ENCODE measurements at regions not wholly inside any gene's neighbourhood (a gene's known extent, or its start where the extent isn't known, plus 50 kb on each side); places are given as distances from the start of the nearest gene placed in this dataset.

DNA sequence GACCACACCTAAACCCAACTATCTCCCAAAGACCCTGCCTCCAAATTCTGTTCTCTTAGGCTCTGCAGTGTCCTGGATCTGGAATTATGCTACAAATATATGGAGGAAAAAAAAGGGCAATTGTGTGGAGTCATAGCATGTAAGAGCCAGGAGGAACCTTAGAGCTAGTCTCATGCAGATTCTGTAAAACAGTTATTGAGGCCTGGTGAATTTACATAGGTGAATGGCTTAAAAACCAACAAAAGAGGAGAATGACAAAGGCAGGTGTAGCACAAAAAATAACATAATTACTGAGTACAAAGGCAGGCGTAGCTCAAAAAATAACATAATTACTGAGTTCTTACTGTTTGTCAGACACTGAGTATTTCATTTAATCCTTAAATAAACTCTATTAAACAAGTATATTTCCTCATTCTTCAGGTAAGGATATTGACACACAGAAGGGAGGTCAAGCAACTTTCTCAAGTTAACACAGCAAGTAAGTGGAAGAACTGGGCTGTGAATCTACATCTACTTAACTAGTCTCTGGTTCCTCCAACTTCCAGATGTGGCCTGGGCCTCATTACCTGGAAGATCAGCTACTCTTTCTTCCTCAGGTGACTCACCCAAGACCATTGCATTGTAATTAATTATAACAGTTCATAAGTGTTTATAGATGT lies 938.9 kb upstream of the TENM4 start:
- Histone ChIP-seq H3K27me3 (ENCODE audit: insufficient read depth, low read length) (no peaks in the 10 kb centered on the region), H3K9me3 (ENCODE audit: control insufficient read depth in 1 of 2, low read length in 2 of 2) (no peaks in the 10 kb centered on the region), H3K27ac (ENCODE audit: low read depth, low read length) (no peak overlapping the region), H3K4me1 (ENCODE audit: insufficient read depth, low read length) (no peaks in the 10 kb centered on the region), H3K4me3 (ENCODE audit: low read length in 2 of 2) (no peak overlapping the region), H3K36me3 (ENCODE audit: insufficient read depth, low read length) (no peaks in the 10 kb centered on the region)
- Mint-ChIP-seq H3K9me3 (peaks cover 0 to 28% (median 10%) of the 10 kb centered on the region in 8 donors), H3K27ac (no peak overlapping the region), H3K4me3 (no peak overlapping the region), H3K4me1 (no peaks in the 10 kb centered on the region), H3K27me3 (no peaks in the 10 kb centered on the region), H3K36me3 (no peaks in the 10 kb centered on the region)
- intact Hi-C loops (cut with micrococcal nuclease) = no loop called here
- ChIA-PET POLR2A (ENCODE audit: partially characterized antibody) (no interaction called here), CTCF (ENCODE audit: partially characterized antibody) (no interaction called here)
- DNase-seq = no peak

DNA sequence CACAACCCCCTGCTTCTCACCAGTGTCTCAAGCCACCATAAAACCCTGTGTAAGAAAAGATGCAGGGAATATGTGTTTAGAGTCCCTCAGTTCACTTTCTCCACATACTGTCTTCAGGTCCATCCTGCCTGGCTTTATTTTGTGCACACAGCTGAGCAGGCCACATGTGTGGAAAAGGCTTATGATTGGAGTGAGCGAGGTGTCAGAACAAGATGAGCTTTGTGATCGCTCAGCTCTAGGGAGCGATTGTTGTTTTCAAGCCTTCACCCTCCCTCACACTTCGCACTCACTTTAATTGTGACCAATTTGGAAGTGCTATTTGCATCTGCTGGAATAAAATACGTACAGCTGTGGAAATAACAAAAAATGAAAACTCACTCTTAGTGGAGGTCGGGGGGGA lies 931.1 kb upstream of the TENM4 start:
- ChIA-PET POLR2A (ENCODE audit: partially characterized antibody) (no interaction called here), CTCF (ENCODE audit: partially characterized antibody) (no interaction called here)
- Histone ChIP-seq H3K36me3 (ENCODE audit: insufficient read depth, low read length) (no peaks in the 10 kb centered on the region), H3K4me1 (ENCODE audit: insufficient read depth, low read length) (no peaks in the 10 kb centered on the region), H3K4me3 (ENCODE audit: low read length in 2 of 2) (no peak overlapping the region), H3K27me3 (ENCODE audit: insufficient read depth, low read length) (no peaks in the 10 kb centered on the region), H3K27ac (ENCODE audit: low read depth, low read length) (no peak overlapping the region), H3K9me3 (ENCODE audit: control insufficient read depth in 1 of 2, low read length in 2 of 2) (no peaks in the 10 kb centered on the region)
- Mint-ChIP-seq H3K27ac (no peak overlapping the region), H3K4me3 (no peak overlapping the region), H3K4me1 (no peaks in the 10 kb centered on the region), H3K9me3 (peaks cover 8 to 25% (median 16%) of the 10 kb centered on the region in 8 donors), H3K27me3 (no peaks in the 10 kb centered on the region), H3K36me3 (no peaks in the 10 kb centered on the region)
- DNase-seq = no peak
- intact Hi-C loops (cut with micrococcal nuclease) = no loop called here

DNA sequence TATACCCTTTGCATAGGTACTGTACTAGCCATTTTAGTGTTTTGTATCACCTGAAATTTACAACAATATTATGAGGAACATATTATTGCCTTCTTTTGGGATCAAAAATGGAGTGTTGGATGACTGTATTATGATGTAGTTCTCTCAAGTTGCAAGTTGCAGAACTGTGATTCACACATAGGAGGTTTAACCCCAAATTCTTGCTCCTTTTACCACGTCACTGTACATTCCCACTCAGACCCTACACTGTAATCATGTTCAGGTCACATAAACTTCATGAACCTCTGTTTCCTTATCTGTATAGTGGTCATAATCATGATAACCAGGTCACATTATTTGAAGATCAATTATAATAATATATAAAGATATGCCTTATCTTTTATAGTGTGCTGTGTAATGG lies 925.1 kb upstream of the TENM4 start:
- H3K4me1 ChIP-seq (ENCODE audit: insufficient read depth, low read length) = no peaks in the 10 kb centered on the region
- Mint-ChIP-seq H3K27ac (no peak overlapping the region), H3K9me3 (peaks cover 5 to 22% (median 13%) of the 10 kb centered on the region in 8 donors), H3K4me1 (no peaks in the 10 kb centered on the region), H3K4me3 (no peak overlapping the region), H3K36me3 (no peaks in the 10 kb centered on the region), H3K27me3 (no peaks in the 10 kb centered on the region)
- no peak overlapping the region for H3K27ac ChIP-seq (ENCODE audit: low read depth, low read length)
- no peak overlapping the region for H3K4me3 ChIP-seq (ENCODE audit: low read length in 2 of 2)
- H3K9me3 ChIP-seq (ENCODE audit: control insufficient read depth in 1 of 2, low read length in 2 of 2) = no peaks in the 10 kb centered on the region
- POLR2A ChIA-PET (ENCODE audit: partially characterized antibody) = no interaction called here
- CTCF ChIA-PET (ENCODE audit: partially characterized antibody) = no interaction called here
- no peaks in the 10 kb centered on the region for H3K27me3 ChIP-seq (ENCODE audit: insufficient read depth, low read length)
- no peak for DNase-seq
- H3K36me3 ChIP-seq (ENCODE audit: insufficient read depth, low read length) = no peaks in the 10 kb centered on the region
- intact Hi-C loops (cut with micrococcal nuclease) = no loop called here

DNA sequence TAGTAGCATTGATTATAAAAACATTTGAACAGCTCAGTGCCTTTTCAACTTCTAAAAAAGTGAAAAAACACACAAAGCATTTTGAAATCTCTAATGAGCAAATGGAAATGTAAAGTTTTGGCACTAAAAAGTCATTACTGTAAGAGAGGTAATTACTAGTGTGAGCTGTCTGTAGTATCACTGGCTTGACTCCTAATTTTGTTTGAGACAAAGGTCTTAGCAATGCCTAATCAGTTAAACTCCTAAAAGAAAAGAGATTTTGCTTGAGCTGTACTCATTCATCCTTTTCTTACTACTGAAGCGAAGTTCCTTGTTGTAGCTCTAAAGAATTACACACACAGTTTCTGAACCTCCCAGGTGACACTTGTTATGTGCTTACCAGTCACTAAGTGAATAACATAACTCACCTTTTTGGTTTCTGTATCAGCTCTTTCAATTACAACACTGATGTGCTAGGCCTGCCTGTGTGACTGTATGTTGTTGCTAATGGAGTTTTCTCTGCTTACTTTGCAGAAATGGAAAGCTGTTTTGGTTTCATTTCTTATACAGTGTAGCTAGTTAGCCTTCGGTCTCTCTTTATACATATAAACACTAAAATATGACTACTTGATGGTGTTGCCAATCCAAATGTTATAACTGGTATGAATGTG lies 924.4 kb upstream of the TENM4 start:
- Mint-ChIP-seq H3K4me3 (no peak overlapping the region), H3K36me3 (no peaks in the 10 kb centered on the region), H3K9me3 (peaks cover 4 to 25% (median 12%) of the 10 kb centered on the region in 8 donors), H3K4me1 (no peaks in the 10 kb centered on the region), H3K27me3 (no peaks in the 10 kb centered on the region), H3K27ac (no peak overlapping the region)
- no peaks in the 10 kb centered on the region for H3K27me3 ChIP-seq (ENCODE audit: insufficient read depth, low read length)
- no peaks in the 10 kb centered on the region for H3K4me1 ChIP-seq (ENCODE audit: insufficient read depth, low read length)
- H3K36me3 ChIP-seq (ENCODE audit: insufficient read depth, low read length) = no peaks in the 10 kb centered on the region
- H3K27ac ChIP-seq (ENCODE audit: low read depth, low read length) = no peak overlapping the region
- CTCF ChIA-PET (ENCODE audit: partially characterized antibody) = no interaction called here
- no peak overlapping the region for H3K4me3 ChIP-seq (ENCODE audit: low read length in 2 of 2)
- H3K9me3 ChIP-seq (ENCODE audit: control insufficient read depth in 1 of 2, low read length in 2 of 2) = no peaks in the 10 kb centered on the region
- intact Hi-C loops (cut with micrococcal nuclease) = no loop called here
- no peak for DNase-seq
- POLR2A ChIA-PET (ENCODE audit: partially characterized antibody) = no interaction called here

DNA sequence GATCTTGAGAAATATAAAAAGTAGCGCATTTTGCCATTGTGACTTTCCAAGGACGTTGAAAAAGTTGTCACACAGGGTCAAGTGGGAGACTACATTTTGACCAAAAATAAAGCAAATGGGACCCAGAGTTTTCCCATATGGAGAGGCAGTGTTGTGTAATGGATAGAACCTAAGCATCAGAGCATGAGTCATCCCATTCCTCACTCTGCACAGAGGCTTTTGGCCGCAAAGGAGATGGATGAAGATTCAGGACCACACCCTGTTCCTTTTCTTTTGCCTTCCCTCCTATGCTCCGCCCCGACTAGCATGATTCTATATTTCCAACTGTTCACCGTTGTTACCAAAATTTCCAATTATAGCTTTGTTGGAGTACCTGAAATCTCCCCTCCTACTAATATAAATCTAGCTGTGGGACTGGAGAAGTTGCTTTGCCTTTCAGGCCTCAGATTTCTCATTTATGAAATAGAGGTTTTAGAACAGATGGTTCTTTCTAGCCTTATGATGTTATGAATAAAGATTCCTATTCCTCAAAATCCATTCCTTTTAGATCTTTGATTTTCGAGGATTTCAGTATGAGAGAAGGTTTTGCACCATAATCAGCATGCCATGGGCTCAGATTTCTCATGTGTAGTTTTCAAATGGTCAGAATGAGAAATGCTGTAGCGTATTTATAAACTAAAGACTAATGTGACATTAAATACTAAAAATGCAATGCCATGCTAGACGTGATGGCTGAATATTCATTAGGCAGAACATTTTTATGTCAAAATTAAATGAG lies 921.9 kb upstream of the TENM4 start:
- Histone ChIP-seq H3K27ac (ENCODE audit: low read depth, low read length) (no peak overlapping the region), H3K4me1 (ENCODE audit: insufficient read depth, low read length) (no peaks in the 10 kb centered on the region), H3K9me3 (ENCODE audit: control insufficient read depth in 1 of 2, low read length in 2 of 2) (no peaks in the 10 kb centered on the region), H3K4me3 (ENCODE audit: low read length in 2 of 2) (no peak overlapping the region), H3K36me3 (ENCODE audit: insufficient read depth, low read length) (no peaks in the 10 kb centered on the region), H3K27me3 (ENCODE audit: insufficient read depth, low read length) (no peaks in the 10 kb centered on the region)
- H3K9me3 Mint-ChIP-seq = peaks cover 0 to 21% (median 11%) of the 10 kb centered on the region in 8 donors
- intact Hi-C loops (cut with micrococcal nuclease) = no loop called here
- ChIA-PET POLR2A (ENCODE audit: partially characterized antibody) (no interaction called here), CTCF (ENCODE audit: partially characterized antibody) (no interaction called here)
- DNase-seq = no peak
- H3K27ac Mint-ChIP-seq = peak overlapping the region in 1 of 7 donors; percentile 22
- H3K36me3 Mint-ChIP-seq = no peaks in the 10 kb centered on the region
- no peaks in the 10 kb centered on the region for H3K27me3 Mint-ChIP-seq
- no peak overlapping the region for H3K4me3 Mint-ChIP-seq
- no peaks in the 10 kb centered on the region for H3K4me1 Mint-ChIP-seq

DNA sequence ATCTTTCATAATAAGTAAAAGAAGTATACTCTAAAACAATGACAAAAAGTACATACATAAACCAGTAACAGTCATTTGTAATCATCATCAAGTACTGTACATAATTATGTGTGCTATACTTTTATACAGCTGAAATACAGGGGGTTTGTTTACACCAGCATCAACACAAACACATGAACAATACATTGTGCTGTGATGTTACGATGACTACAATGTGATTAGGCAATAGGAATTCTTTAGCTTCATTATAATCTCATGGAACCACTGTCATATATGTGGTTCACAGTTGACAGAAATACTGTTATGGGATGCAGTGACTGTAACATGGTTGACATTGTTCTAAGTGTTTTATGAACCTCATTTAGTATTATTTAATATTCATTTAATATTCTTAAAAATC lies 914.4 kb upstream of the TENM4 start:
- intact Hi-C loops (cut with micrococcal nuclease) = no loop called here
- Mint-ChIP-seq H3K36me3 (no peaks in the 10 kb centered on the region), H3K27ac (no peak overlapping the region), H3K27me3 (no peaks in the 10 kb centered on the region), H3K9me3 (peaks cover 0 to 10% (median 3%) of the 10 kb centered on the region in 8 donors), H3K4me1 (no peaks in the 10 kb centered on the region), H3K4me3 (no peak overlapping the region)
- Histone ChIP-seq H3K4me1 (ENCODE audit: insufficient read depth, low read length) (no peaks in the 10 kb centered on the region), H3K9me3 (ENCODE audit: control insufficient read depth in 1 of 2, low read length in 2 of 2) (no peaks in the 10 kb centered on the region), H3K27me3 (ENCODE audit: insufficient read depth, low read length) (no peaks in the 10 kb centered on the region), H3K4me3 (ENCODE audit: low read length in 2 of 2) (no peak overlapping the region), H3K27ac (ENCODE audit: low read depth, low read length) (no peak overlapping the region), H3K36me3 (ENCODE audit: insufficient read depth, low read length) (no peaks in the 10 kb centered on the region)
- CTCF ChIA-PET (ENCODE audit: partially characterized antibody) = no interaction called here
- no peak for DNase-seq
- POLR2A ChIA-PET (ENCODE audit: partially characterized antibody) = no interaction called here

DNA sequence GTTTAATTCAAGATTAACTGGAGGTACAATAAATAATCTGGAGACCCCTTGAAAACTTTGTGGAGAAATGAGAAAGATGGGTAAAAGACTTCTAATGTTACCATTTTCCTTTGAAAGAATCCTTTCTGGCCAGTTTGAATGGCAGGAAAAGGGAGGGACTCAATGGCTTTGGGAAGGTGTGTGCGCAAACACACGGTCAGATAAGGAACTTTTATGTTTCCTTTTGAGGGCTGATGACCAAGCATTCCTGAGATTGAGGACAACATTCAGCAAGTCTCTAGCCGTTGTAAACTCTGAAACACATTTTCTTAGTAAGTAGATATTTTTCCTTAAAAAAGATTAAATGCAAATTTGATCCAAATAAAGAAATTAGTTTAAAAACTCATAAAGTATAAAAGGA lies 909.7 kb upstream of the TENM4 start:
- ChIA-PET CTCF (ENCODE audit: partially characterized antibody) (no interaction called here), POLR2A (ENCODE audit: partially characterized antibody) (no interaction called here)
- no peak for DNase-seq
- no peaks in the 10 kb centered on the region for H3K36me3 ChIP-seq (ENCODE audit: insufficient read depth, low read length)
- H3K36me3 Mint-ChIP-seq = no peaks in the 10 kb centered on the region
- no peak overlapping the region for H3K4me3 Mint-ChIP-seq
- H3K27me3 ChIP-seq (ENCODE audit: insufficient read depth, low read length) = no peaks in the 10 kb centered on the region
- H3K27ac ChIP-seq (ENCODE audit: low read depth, low read length) = no peak overlapping the region
- H3K9me3 ChIP-seq (ENCODE audit: control insufficient read depth in 1 of 2, low read length in 2 of 2) = no peaks in the 10 kb centered on the region
- intact Hi-C loops (cut with micrococcal nuclease) = no loop called here
- H3K9me3 Mint-ChIP-seq = peaks cover 0 to 14% (median 5%) of the 10 kb centered on the region in 8 donors
- no peak overlapping the region for H3K4me3 ChIP-seq (ENCODE audit: low read length in 2 of 2)
- H3K4me1 Mint-ChIP-seq = no peaks in the 10 kb centered on the region
- H3K27ac Mint-ChIP-seq = no peak overlapping the region
- no peaks in the 10 kb centered on the region for H3K27me3 Mint-ChIP-seq
- no peaks in the 10 kb centered on the region for H3K4me1 ChIP-seq (ENCODE audit: insufficient read depth, low read length)

All from CD4-positive, alpha-beta memory T cell (primary cell).